ENCODE measurements at regions not wholly inside any gene's neighbourhood (a gene's known extent, or its start where the extent isn't known, plus 50 kb on each side); places are given as distances from the start of the nearest gene placed in this dataset.

GRCh38 chr7:67654642-67655041, 658.0 kb downstream of the TYW1 start:
- no peak for TF ChIP-seq PBX3 (CRISPR knock-in tag; IDR thresholded peaks at IDR 0.05)
- TF ChIP-seq ZNF2 (tag by site-specific recombination; IDR thresholded peaks at IDR 0.05), result no peak
- TF ChIP-seq ZNF341 (tag by site-specific recombination; IDR thresholded peaks at IDR 0.05; ENCODE audit: low read depth), result no peak
- no peak for TF ChIP-seq PATZ1 (tag by site-specific recombination; IDR thresholded peaks at IDR 0.05)
- TF ChIP-seq ZNF645 (tag by site-specific recombination; IDR thresholded peaks at IDR 0.05), result no peak
- TF ChIP-seq ZNF571 (tag by site-specific recombination; IDR thresholded peaks at IDR 0.05), result no peak
- TF ChIP-seq ZNF600 (tag by site-specific recombination; IDR thresholded peaks at IDR 0.05), result no peak
- TF ChIP-seq ZNF211 (tag by site-specific recombination; IDR thresholded peaks at IDR 0.05; ENCODE audit: low read depth), result no peak
- TF ChIP-seq SP3 (tag by site-specific recombination; IDR thresholded peaks at IDR 0.05), result no peak
- TF ChIP-seq ZNF660 (tag by site-specific recombination; IDR thresholded peaks at IDR 0.05), result no peak
- TF ChIP-seq ZFHX2 (tag by site-specific recombination; conservative IDR thresholded peaks at IDR 0.05), result no peak
- TF ChIP-seq HOXA7 (CRISPR knock-in tag; IDR thresholded peaks at IDR 0.05; ENCODE audit: borderline replicate concordance), result no peak
- no peak for TF ChIP-seq KLF17 (tag by site-specific recombination; IDR thresholded peaks at IDR 0.05)
- no peak for TF ChIP-seq ZNF214 (tag by site-specific recombination; IDR thresholded peaks at IDR 0.05; ENCODE audit: borderline replicate concordance)
- no peak for TF ChIP-seq ZNF555 (tag by site-specific recombination; conservative IDR thresholded peaks at IDR 0.05)
- no peak for TF ChIP-seq ZNF394 (tag by site-specific recombination; IDR thresholded peaks at IDR 0.05; ENCODE audit: borderline replicate concordance)
- TF ChIP-seq AEBP2 (tag by site-specific recombination; IDR thresholded peaks at IDR 0.05; ENCODE audit: borderline replicate concordance), result no peak
- H3K27ac ChIP-seq (ENCODE audit: extremely low read depth, low read depth, low read length), result no peak overlapping the region
- CTCF ChIA-PET, result no interaction called here
- POLR2A ChIA-PET, result no interaction called here
- no peaks in the 10 kb centered on the region for H3K9me3 ChIP-seq (ENCODE audit: control insufficient read depth, insufficient read depth, low read depth, low read length)
- no peaks in the 10 kb centered on the region for H3K36me3 ChIP-seq (ENCODE audit: control insufficient read depth in 2 of 2, insufficient read depth in 1 of 2, low read length in 2 of 2)
- no peak overlapping the region for H3K4me3 ChIP-seq (ENCODE audit: low read depth, low read length)
- no peaks in the 10 kb centered on the region for H3K4me1 ChIP-seq (ENCODE audit: control insufficient read depth, insufficient read depth, low read length)

- CTCF ChIA-PET, result no interaction called here
- POLR2A ChIA-PET, result no interaction called here
- TF ChIP-seq ZNF513 (tag by site-specific recombination; IDR thresholded peaks at IDR 0.05) (no peak), ZNF391 (tag by site-specific recombination; IDR thresholded peaks at IDR 0.05; ENCODE audit: borderline replicate concordance, low read depth) (no peak), ZNF837 (tag by site-specific recombination; IDR thresholded peaks at IDR 0.05) (no peak), ZNF18 (tag by site-specific recombination; IDR thresholded peaks at IDR 0.05) (no peak), BCL6B (tag by site-specific recombination; IDR thresholded peaks at IDR 0.05) (no peak), ZNF529 (tag by site-specific recombination; IDR thresholded peaks at IDR 0.05; ENCODE audit: insufficient replicate concordance) (no peak), KLF10 (tag by site-specific recombination; IDR thresholded peaks at IDR 0.05) (no peak), ZNF341 (tag by site-specific recombination; IDR thresholded peaks at IDR 0.05; ENCODE audit: low read depth) (no peak), HOXA7 (CRISPR knock-in tag; IDR thresholded peaks at IDR 0.05; ENCODE audit: borderline replicate concordance) (no peak)
Measured at GRCh38 chr7:67655168-67655567, 658.5 kb downstream of the TYW1 start.

More at GRCh38 chr7:67655168-67655567, 658.5 kb downstream of the TYW1 start:
- Histone ChIP-seq H3K27ac (ENCODE audit: extremely low read depth, low read depth, low read length) (no peak overlapping the region), H3K4me3 (ENCODE audit: low read depth, low read length) (no peak overlapping the region), H3K36me3 (ENCODE audit: control insufficient read depth in 2 of 2, insufficient read depth in 1 of 2, low read length in 2 of 2) (no peaks in the 10 kb centered on the region), H3K9me3 (ENCODE audit: control insufficient read depth, insufficient read depth, low read depth, low read length) (no peaks in the 10 kb centered on the region), H3K4me1 (ENCODE audit: control insufficient read depth, insufficient read depth, low read length) (no peaks in the 10 kb centered on the region)

Measured in HEK293 (cell line).